ENCODE measurements at regions not wholly inside any gene's neighbourhood (a gene's known extent, or its start where the extent isn't known, plus 50 kb on each side); places are given as distances from the start of the nearest gene placed in this dataset.

DNA sequence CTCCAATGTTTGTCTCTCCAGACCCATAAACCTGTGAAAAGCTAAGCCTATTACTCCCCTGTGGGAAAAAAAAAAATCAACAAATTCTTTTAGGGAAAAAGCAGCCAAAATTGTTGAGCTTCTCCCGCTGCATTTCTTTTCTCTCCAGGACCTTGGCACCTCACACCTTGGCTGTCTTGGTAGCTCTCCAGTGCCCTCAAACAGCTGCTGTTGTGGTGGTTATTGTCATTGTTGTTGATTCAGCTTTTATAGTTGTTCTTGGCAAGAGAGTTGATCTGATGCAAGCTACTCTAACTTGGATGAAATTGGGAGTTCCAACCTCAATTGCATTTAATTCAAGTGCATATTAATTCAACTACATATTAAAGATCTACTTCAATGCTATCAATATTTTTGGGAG, 516.9 kb upstream of the LARGE1 start:
- DNase-seq = no peak

DNA sequence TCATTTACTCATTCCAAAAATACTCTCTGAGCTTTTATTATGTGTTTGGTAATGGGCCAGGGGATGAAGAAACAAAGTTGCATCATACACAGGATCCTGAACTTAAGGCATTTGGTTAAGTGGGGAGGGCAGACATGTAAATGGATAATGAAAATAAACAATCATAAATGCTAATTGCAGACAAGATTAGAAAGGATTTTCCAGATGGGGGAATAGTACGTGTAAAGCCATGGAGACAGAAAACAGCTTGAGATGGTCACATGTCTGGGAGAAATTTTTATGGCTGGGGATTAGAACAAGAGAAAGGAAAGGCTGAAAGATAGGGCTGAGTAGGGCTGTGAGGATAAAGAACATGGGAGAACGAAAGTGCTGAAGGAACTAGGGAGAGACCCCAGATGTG, 534.3 kb upstream of the LARGE1 start:
- DNase-seq = no peak

DNA sequence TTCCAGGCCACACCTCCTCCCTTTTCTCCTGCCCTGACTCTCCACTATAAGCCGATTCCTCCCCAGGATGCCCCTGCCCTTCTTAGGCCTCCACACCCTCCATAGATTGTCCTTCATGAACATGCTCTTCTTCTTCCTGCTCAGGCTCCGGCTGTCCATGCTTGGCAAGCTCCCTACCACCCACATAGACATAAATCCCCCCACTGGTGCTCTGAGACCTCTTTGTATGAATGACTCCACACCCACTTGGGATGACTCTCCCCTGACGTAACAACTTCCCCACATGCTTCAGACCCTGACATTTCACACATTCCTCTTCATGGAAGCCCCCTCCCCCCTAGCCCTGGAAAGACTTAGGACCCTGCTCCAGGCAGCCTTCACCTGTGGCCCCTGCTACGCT, 542.5 kb upstream of the LARGE1 start:
- DNase-seq = no peak

DNA sequence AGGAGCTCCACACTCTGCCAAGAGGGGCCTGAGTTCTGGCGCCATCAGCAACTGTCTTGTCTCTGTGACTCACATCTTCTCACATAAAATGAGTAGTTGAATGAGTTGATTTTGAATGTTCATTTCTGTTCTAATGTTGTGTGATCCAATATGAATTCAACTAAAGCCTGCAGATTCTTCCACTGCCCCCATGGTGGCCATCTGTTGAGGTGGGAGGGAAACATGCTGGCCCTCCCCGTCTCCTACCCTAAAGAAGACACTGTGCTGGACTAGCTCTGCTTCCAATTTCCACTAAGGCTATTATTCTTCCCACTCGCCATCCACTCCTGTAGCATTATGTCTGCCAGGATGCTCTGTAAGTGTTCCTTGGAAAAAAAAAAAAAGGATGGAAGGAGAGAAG, 555.6 kb upstream of the LARGE1 start:
- no peak for DNase-seq

DNA sequence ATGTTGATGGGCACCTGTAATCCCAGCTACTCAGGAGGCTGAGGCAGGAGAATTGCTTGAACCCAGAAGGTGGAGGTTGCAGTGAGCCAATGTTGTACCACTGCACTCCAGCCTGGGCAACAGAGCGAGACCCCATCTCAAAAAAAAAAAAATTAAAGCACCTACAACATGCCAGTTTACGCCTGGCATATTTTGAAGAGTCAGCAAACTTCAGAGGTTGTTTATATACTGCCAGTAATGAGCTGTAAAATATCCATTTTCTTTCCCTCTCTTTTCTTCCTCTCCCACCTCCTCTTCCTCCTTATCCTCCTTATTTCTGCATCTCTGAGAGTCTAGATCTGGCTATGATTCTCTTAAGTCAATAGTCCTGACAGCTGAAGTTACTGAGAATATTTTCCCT, 556.5 kb upstream of the LARGE1 start:
- no peak for DNase-seq

DNA sequence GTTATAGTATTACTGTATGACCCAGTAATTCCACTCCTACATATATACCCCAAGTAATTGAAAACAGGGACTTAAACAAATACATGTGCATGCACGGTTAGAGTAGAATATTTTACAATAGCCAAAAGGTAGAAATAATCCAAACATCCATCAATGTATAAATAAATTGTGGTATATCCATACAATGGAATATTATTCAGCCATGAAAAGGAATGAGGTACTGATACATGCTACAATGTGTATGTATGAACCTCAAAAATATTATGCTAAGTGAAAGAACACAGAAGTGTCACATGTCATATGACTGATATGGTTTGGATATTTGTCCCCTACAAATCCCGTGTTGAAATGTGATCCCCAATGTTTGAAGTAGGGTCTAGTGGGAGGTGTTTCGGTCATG, 560.8 kb upstream of the LARGE1 start:
- no peak for DNase-seq

DNA sequence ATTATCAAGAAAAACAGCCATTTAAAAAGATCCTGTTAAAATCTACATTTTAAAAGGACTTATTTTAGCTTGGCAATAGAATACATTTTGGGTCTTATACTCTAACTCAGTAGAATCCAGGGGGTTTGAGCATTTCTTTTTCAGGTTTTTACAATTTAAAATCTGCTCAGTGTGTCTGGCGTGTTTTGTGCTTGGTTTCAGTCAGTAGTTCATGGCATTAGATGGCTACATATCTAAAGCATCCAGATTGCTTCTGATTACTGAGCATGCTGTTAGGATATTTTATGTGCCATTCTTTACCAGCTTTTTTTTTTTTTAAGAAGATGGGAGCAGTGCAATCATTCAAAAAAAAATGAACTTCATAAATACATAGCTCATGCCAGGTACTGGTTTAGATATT, 566.1 kb upstream of the LARGE1 start:
- DNase-seq = no peak

DNA sequence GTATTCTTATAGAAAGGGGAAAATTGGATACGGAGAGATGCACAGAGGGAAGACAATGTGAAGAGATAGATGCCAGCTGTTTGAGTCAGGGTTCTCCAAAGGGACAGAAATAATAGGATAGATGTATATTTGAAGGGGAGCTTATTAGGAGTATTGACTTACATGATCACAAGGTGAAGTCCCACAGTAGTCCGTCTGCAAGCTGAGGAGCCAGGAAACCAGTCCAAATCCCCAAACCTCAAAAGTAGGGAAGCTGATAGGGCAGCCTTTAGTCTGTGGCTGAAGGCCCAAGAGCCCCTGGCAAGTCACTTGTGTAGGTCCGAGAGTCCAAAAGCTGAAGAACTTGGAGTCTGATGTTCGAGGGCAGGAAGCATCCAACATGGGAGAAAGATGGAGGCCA, 569.6 kb upstream of the LARGE1 start:
- no peak for DNase-seq

DNA sequence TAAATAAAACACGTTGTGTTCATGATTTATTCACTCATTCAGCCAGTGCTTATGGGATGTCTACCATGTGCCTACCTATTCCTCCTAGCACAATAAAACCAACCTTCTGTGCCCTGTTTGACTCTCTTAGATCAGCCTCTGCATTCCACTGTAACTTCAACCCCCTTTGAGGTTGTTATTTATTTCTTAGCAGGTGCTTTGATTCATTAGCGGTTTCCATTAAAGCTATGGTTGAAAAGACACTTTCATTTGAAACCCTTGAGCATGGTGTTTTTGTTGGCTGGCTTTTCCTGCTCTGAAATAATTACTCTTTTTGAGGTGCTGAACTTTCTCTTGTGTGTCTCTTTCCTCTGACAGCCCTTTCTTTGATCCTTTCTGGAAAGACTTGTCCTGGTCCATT, 570.6 kb upstream of the LARGE1 start:
- no peak for DNase-seq

DNA sequence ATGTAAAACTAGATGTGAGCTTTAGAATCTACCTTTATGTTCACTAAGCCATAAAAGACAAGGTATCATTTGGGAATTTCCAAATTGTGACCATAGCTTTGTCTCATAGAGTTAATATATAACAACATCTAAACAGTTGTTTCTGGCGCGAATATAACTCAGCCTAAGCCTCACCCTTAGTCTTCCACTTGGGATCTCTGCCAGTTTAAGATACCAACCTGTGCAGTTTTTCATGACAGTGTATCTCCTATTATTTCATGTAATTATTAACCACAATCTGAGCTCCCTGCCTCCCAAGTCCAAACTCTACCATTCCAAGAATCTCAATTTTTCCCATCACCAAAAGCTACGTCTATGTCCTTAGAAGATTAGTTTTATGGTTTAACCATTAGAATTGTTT, 572.5 kb upstream of the ISX start:
- no peak for DNase-seq

DNA sequence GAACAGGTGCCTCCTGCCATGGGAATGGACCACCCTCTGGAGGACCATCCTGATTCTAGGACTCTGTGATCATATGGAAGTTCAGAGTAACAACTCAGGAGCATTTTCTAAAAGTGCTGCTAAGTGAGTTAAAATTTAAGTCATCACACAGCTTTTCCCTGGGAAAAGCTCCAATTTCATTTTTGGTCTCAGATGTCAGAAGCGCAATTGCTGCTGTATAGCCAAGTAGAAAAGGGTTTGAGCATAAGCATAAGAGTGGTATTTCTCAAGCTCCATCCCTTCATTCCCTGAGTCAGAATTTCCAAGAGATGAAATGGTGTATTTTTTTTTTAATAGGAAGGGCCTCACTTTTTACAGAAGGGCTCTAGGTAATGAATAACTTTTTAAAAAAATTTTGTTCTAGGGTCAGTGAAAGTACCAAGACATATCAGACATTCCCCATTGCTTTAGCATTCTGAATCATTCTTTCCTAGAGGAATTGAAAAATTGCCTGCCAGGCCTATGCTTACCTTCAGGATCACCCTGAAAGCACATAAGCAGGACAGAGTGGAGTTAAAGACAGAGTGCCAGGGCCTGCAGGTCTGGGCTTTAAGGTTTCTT, 564.5 kb upstream of the ISX start:
- no peak for DNase-seq

DNA sequence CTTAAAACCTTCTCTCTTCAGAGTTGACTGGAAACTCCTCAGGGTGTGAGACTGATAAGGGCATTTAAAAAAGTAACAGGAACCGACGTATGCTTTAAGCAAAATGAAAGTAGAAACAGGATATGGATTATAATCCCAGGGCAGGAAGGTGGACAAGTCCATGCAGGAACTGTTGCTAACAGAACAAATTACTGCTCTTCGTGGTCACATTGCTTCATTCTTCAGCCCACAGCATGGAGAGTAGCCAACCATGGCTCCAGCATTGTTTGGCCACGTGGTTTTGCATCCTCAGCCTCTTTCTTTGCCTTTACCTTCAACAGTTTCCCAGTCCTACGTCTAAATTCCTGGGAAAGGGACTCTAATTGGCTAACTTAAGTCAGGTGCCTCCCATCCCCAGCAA, 563.1 kb upstream of the ISX start:
- no peak for DNase-seq

DNA sequence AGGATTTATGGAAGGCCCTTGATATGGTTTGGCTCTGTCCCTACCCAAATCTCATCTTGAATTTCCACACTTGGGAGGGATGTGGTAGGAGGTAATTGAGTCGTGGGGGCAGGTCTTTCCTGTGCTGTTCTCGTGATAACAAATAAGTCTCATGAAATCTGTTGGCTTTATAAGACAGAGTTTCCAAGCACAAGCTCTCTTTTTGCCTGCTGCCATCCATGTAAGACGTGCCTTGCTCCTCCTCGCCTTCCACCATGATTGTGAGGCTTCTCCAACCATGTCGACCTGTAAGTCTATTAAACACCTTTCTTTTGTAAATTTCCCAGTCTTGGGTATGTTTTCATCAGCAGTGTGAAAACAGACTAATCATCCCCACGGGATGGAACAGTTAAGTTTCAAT, 557.2 kb upstream of the ISX start:
- no peak for DNase-seq

DNA sequence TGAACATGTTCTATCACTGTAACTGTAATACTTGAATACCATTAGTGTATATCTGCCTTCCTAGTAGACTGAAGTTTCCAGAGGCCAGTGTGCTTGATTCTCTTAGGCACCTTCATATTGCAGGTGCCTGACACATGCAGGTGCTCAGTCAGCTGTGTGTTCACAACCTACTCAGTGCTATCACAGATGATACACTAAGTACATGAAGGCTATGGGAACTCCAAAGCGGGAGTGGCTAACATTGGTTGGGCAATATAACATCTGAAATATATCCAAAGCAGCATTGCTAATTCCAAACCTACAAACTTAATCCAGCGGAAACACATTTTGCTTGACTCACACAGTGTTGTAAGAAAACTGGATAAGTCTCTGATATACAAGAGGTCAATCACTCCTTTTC, 539.3 kb upstream of the ISX start:
- DNase-seq = no peak

DNA sequence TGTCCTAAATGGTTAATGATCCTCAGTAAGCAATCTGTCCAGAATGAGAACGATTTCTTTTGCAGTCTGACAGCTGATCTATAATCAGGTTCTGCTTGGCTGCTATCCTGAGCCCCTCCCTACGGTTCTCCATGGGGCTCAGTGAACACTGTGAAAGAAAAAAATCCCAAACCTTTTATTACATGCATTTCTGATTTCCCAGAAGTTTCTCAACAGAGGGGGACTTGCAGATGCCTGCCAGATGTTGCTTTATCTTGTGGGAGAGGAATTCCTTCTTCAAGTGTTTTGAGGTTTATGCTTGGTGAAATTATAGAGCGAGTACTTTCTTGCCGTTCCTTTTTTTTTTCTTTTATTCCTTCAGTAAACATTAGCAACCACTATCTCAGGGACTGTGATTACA, 531.9 kb upstream of the ISX start:
- DNase-seq = no peak

DNA sequence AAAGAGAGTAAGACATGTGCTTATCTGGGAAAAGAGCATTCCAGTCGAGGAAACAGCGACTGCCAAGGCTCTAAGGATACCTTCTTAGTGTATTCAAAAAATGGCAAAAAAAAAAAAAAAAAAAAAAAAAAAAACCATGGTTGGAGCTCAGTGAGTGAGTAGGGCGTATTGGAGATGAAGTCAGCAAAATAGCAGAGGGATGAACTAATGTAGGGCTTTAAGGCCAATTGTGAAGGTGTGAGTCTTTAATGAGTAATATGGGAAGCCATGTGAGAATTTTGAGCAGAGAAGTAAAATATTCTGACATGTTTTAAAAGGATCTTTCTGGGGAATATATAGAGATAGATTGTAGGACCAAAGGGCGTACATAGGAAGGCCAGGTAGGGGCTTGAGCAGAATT, 498.6 kb upstream of the ISX start:
- DNase-seq = no peak

DNA sequence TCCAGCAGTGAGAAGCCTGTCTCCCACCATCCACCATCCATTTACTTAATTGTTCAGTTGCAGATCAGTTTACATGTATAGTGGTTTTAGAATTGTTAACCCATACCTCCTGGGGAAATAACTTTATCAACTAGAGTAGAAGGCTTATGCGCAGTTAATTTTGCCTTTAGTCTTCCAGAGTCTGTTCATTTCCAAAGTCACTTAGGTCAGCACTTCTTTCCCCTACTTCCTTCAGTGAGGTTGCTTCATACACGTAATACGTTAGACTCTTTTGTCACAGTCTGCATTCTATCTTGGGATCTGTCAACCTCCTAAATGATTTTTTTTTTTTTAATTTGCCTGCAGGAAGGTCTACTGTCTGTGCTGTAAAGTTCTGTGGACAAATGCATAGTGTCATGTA, 495.6 kb upstream of the ISX start:
- DNase-seq = no peak

DNA sequence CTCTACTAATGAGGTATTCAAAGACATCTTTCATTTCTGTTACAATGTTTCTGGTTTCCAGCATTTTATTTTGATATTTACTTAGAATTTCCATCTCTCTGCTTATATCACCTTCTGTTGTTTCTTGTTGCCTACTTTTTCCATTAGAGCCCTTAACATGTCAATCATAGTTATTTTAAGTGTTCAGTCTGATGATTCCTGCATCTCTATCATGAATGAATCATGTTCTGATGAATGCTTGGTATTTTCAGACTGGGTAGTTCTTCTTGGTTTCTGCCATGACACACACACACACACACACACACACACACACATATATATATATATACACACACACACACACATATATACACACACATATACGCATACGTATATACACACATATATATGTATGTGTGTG, 486.4 kb upstream of the ISX start:
- DNase-seq = no peak

DNA sequence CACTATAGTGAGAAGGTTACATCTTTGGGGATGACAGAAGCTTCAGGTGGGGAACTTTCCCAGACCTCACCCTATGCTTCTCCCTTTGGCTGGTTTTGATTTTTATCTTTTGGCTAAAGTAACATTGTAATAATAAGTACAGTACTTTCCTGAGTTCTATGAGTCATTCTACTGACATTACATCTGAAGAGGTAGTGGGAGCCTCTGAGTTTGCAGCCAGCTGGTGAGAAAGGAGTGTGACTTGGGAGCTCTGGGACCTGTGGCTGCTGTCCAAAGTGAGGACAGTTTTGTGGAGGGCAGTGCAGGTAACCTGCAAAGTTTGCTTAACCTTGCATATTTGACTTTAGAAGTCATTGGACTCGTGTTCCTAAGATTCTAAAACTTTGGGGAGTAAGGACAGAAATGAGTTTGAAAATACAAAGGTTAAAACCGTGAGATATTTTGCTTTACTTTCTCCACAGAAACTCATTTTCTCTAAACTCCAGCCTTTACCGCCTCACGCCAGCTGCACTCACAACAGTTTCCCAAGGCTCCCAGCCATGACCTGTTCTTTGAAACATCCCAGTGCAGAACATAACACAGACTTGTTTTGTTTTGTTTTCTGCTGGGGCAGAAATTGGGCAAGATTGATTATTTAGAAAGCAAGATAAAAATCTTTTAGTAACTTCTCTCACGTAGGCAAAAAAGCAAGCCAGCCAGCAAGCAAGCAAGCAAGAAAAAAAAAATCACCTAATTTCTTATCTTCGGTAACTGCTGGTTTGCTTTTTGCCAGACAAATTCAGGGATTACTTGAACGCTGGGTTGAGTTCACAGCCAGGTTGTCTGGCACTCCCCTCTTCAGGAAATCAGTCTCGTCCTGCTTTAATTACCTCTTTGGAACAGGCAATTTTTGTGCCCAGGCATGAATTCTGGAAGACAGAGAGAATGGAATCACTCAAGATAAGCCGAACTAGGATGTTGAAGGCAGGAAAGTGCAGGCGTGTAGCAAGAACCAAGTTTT, 478.3 kb upstream of the ISX start:
- DNase-seq = no peak

DNA sequence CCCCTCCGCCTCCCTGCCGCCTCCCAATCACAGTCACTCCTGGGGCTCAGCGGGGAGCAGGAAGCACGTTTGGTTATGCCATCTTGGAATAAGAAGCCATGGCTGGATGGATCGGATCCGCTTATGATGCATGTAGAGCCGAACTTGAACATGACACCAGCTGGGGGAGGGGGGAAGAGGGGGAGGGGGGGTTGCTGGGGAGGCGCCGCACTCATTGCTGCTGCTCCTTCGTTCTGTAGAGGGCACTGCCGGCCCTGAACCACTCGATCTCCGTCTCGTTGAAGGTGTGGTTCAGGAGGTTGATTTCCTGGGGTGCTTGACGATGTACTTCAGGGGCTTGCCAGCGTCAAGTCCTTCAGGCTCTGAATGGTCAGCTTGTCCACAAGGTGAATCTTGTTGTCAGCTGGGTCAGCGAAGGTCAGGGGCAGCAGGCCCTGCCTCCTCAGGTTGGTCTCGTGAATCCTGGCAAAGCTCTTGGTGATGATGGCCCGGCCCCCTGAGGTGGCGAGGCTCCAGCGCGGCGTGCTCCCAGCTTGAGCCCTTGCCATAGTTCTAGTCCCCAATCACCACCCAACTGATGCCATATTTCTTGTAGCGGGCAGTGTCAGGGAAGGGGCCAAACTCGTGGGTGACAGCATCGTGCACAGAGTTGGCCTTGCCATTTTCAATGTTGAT, 476.9 kb upstream of the ISX start:
- no peak for DNase-seq

DNA sequence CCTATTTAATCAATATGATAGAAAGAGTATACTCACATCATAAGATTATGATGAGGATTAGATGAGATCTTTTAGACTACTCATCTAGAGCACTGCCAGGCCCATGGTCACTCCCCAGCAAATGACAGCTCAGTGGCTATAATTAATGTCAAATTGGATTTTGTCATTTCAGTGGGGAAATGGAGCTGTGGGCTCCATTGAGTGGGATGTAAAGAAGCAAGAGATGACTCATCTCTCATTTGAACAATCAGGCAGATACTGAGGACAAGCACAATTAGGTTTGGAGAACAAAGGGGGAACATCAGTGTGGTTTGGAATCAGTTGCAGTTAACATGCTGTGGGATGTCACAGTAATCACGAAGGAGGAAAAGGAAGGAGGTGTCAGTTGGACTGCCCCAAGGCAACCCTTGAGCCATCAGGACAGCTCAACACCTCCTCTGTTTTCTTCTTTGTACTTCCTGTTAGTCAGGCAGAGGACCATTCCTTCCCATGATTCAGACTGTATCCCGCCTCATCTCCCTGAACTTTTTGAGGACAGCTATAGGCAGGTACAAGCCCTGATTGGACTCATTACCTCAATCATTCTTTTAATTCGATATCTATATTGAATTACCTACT, 473.7 kb upstream of the ISX start:
- no peak for DNase-seq

DNA sequence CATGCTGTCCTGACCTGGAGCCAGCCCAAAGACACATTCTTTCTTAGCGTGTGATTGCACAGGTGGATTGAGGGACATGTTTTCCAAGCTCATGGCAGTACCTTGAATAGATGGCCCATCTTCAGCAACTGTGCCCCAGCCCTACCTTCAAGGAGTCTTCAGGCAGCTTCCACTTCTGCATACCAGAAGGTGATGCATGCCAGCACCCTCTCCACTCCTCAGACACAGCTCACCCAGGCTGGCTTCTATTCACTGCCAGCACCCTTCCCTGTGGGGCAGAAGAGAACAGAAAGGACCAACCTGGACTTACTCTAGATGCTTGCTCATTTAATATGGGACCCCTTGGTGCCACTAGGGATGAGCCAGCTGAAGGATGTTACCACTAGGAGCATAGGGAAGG, 466.4 kb upstream of the ISX start:
- no peak for DNase-seq

DNA sequence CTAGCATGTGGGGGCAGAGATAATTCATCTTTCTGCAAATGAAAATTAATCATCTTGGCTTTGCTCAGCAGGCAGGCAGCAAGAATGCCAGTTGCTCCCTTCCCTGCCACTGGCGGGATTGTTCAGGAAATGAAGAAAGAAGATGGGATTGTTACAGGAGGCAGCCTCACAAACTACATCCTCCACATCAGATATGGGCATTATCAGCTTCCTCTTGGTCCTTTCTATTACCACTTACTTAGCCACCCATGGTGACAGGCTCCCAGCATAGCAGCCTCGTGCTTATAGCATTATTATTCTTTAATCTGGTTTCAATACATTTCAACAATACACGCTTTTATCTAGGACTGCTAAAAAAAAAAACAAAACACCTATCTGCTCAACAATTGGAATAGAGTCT, 461.6 kb upstream of the ISX start:
- no peak for DNase-seq

DNA sequence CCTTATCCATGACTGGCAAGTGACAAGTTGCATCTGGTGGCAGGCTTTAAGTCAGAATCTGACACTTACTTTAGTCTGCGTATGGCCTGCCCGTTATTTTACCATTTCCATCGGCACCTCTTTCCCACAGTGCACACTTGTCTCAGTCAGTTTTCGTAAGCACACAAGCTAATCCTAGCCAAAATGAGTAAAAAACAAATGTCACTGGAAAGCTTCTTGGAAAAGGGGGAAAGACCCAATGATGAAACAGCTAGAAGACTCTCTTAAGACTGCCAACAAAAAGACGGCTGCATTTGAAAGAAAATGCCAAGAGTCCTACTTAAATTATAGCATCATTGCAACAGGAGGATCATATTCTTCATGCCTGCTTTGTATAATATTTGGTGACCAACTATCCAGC, 457.9 kb upstream of the ISX start:
- DNase-seq = no peak
